Type B pancreatic cell (in vitro differentiated cells): ENCODE measurements at regions not wholly inside any gene's neighbourhood (a gene's known extent, or its start where the extent isn't known, plus 50 kb on each side); places are given as distances from the start of the nearest gene placed in this dataset.

Experiments
- DNase-seq: peaks from one replicate; pipeline ENCODE4 v3.0.0; 2021; ENCODE audit warnings: mixed read lengths; ENCODE audit not compliant: unreplicated experiment; ENCODE audit errors: extremely low spot score
- H3K27ac Mint-ChIP-seq: 2 replicates; pipeline ENCODE4 v1.8.0; 2021; ENCODE audit warnings: mild to moderate bottlenecking, mixed read lengths
- H3K27me3 Mint-ChIP-seq: 2 replicates; pipeline ENCODE4 v1.8.0; 2021; ENCODE audit warnings: mixed read lengths
- H3K36me3 Mint-ChIP-seq: 2 replicates; pipeline ENCODE4 v1.8.0; 2021; ENCODE audit warnings: mixed read lengths
- H3K4me1 Mint-ChIP-seq: one replicate; pipeline ENCODE4 v1.8.0; 2021; ENCODE audit warnings: mixed read lengths; ENCODE audit not compliant: unreplicated experiment
- H3K4me3 Mint-ChIP-seq: 2 replicates; pipeline ENCODE4 v1.8.0; 2021; ENCODE audit warnings: mild to moderate bottlenecking, mixed read lengths
- H3K9me3 Mint-ChIP-seq: 2 replicates; pipeline ENCODE4 v1.8.0; 2021; ENCODE audit warnings: mixed read lengths
- TF ChIP-seq, protein P1 (sequence below): fragments of 200-600 bp; sonication (generic); conservative IDR thresholded peaks from 2 replicates; pipeline ENCODE4 v1.5.0; 2021; ENCODE audit warnings: antibody characterized with exemption, mild to moderate bottlenecking

GRCh38 chr4:187077744-187078401 is 354.2 kb upstream of the FAT1 start:
- no peak overlapping the region for H3K4me3 Mint-ChIP-seq
- peaks cover 7% of the 10 kb centered on the region for H3K27me3 Mint-ChIP-seq
- no peaks in the 10 kb centered on the region for H3K9me3 Mint-ChIP-seq
- no peak for DNase-seq
- H3K36me3 Mint-ChIP-seq = no peaks in the 10 kb centered on the region
- H3K4me1 Mint-ChIP-seq = no peaks in the 10 kb centered on the region
- no peak overlapping the region for H3K27ac Mint-ChIP-seq
- TF ChIP-seq, protein P1, sequence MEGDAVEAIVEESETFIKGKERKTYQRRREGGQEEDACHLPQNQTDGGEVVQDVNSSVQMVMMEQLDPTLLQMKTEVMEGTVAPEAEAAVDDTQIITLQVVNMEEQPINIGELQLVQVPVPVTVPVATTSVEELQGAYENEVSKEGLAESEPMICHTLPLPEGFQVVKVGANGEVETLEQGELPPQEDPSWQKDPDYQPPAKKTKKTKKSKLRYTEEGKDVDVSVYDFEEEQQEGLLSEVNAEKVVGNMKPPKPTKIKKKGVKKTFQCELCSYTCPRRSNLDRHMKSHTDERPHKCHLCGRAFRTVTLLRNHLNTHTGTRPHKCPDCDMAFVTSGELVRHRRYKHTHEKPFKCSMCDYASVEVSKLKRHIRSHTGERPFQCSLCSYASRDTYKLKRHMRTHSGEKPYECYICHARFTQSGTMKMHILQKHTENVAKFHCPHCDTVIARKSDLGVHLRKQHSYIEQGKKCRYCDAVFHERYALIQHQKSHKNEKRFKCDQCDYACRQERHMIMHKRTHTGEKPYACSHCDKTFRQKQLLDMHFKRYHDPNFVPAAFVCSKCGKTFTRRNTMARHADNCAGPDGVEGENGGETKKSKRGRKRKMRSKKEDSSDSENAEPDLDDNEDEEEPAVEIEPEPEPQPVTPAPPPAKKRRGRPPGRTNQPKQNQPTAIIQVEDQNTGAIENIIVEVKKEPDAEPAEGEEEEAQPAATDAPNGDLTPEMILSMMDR = no peak

DNA sequence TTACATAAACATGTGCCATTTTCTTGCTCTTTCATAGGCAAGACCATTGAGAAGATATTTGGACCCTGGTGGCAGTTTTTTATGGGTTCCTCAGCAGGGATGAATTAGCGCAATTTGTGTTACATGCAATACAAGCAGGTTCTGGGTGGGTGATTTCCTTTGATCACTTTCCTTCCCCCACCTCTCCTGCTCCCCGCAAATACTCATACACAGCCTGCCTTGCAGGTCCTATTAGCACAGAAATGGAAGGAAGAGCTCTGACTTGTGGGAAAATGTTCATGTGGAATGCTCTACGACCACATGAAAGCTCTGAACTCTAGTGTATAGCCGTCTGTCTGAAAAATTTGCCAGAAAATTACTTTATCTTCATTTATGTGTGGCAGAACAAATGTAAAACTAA is 361.0 kb upstream of the FAT1 start:
- no peak for DNase-seq
- TF ChIP-seq, protein P1 = no peak
- Mint-ChIP-seq H3K27me3 (no peaks in the 10 kb centered on the region), H3K36me3 (no peaks in the 10 kb centered on the region), H3K27ac (no peak overlapping the region), H3K9me3 (no peaks in the 10 kb centered on the region), H3K4me3 (no peak overlapping the region), H3K4me1 (no peaks in the 10 kb centered on the region)

DNA sequence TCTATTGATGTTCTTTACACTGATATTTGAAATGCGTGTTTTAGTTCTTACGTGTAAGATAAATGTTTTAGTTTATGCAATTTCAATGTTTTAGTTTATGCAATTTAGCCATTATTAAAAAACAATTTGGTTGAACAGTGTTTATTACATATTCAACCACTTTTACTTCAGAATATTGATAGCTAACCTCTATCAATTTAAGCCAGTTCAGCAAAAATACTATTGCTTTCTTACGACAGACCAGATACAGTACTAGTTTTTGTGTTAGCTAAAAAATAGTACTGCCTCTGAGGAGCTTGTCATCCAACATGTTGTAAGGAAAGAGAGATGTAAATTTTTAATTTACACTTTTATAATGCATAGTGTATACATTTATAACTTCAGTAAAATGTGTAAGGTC is 361.7 kb upstream of the FAT1 start:
- Mint-ChIP-seq H3K27me3 (no peaks in the 10 kb centered on the region), H3K4me3 (no peak overlapping the region), H3K36me3 (no peaks in the 10 kb centered on the region), H3K27ac (no peak overlapping the region), H3K4me1 (no peaks in the 10 kb centered on the region), H3K9me3 (no peaks in the 10 kb centered on the region)
- no peak for DNase-seq
- TF ChIP-seq, protein P1 = no peak

DNA sequence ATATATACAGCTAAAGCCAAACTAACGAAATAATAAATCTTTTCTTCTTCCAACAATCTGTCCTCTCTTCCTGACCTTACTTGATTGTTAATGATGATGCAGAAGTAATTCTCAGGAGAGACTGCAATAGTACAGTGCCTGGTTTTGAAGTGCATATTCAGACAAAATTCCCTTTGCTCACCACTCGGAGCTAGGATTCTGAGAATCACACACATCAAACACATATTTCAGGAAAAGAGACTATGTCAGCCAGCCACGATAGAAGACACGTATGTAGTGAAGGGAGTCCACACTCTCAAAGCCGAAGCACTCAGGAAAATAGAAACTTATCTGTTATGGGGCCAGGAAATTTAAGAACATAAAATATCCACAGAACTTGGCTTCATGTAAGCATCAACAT is 362.5 kb upstream of the FAT1 start:
- no peak overlapping the region for H3K4me3 Mint-ChIP-seq
- no peak overlapping the region for H3K27ac Mint-ChIP-seq
- DNase-seq = no peak
- no peaks in the 10 kb centered on the region for H3K4me1 Mint-ChIP-seq
- TF ChIP-seq, protein P1 = no peak
- H3K36me3 Mint-ChIP-seq = no peaks in the 10 kb centered on the region
- no peaks in the 10 kb centered on the region for H3K9me3 Mint-ChIP-seq
- no peaks in the 10 kb centered on the region for H3K27me3 Mint-ChIP-seq

DNA sequence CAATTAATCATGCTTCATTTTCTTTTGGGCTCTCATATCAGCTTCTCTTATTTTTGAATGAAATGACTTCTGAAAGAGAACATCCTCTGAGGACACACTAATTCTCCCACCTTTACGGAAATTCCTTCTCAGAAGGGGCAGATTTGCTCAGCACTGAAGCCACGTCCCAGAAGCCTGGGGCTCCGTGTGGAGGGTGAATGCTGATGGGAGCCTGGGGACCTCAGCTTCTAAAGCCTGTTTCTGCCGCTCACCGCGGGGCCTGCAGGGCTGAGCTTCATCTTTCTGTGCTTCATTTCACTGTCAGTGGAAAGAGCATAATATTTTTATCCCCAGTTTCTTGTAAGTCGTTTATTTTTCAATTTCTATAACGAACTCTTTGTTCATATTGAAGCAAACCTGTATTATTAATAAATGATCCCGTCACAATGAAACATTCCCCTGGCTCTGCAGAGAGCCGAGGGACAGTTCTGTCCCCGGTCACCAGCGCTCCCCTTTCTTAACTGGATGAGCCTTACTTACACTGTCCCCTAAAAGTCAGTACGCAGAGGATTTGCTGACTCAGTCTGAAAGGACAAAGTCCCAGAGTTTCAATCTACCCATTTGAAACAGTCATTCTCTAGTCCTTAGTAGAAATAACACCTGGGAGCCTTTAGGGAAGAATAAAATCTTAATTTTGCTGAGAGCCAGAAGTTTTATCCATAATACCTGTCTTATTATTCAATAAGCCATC is 364.6 kb upstream of the FAT1 start:
- H3K4me1 Mint-ChIP-seq = no peaks in the 10 kb centered on the region
- no peaks in the 10 kb centered on the region for H3K27me3 Mint-ChIP-seq
- DNase-seq = no peak
- H3K27ac Mint-ChIP-seq = no peak overlapping the region
- no peak overlapping the region for H3K4me3 Mint-ChIP-seq
- TF ChIP-seq, protein P1 = no peak
- peaks cover 2% of the 10 kb centered on the region for H3K9me3 Mint-ChIP-seq
- H3K36me3 Mint-ChIP-seq = no peaks in the 10 kb centered on the region
